Keratinocyte (primary cell): ENCODE measurements at regions not wholly inside any gene's neighbourhood (a gene's known extent, or its start where the extent isn't known, plus 50 kb on each side); places are given as distances from the start of the nearest gene placed in this dataset.

Source experiments
- DNase-seq: peaks from one replicate; pipeline ENCODE4 v3.0.0-alpha.2; 2011; ENCODE audit warnings: low read depth, missing footprints, low spot score
- FAIRE-seq: peaks from 2 replicates; lab custom pipeline; 2011; peaks lifted over from hg19 to GRCh38; lab: Jason Lieb, UNC
- H2AFZ ChIP-seq: 2 replicates; pipeline ENCODE4 v1.6.0; 2012; ENCODE audit warnings: low read length, control low read depth, inconsistent platforms; ENCODE audit not compliant: control insufficient read depth
- H3K27ac ChIP-seq: 2 replicates; pipeline ENCODE4 v1.5.1; 2011; ENCODE audit warnings: low read length; ENCODE audit not compliant: control insufficient read depth, insufficient read depth
- H3K27me3 ChIP-seq: 3 replicates; pipeline ENCODE4 v1.6.0; 2011; ENCODE audit warnings: low read length; ENCODE audit not compliant: control insufficient read depth, insufficient read depth; ENCODE audit errors: extremely low read depth
- H3K36me3 ChIP-seq, 2 experiments: 2 replicates in 1 of 2; 3 replicates in 1 of 2; pipeline ENCODE4 v1.5.1; 2011; ENCODE audit warnings: low read length in 2 of 2, mild to moderate bottlenecking in 1 of 2; ENCODE audit not compliant: control insufficient read depth in 2 of 2, insufficient read depth in 2 of 2; ENCODE audit errors: extremely low read depth in 1 of 2
- H3K4me1 ChIP-seq: 3 replicates; pipeline ENCODE4 v1.5.1; 2011; ENCODE audit warnings: low read length; ENCODE audit not compliant: control insufficient read depth, insufficient read depth; ENCODE audit errors: extremely low read depth
- H3K4me2 ChIP-seq: 3 replicates; pipeline ENCODE4 v1.6.0; 2011; ENCODE audit warnings: low read depth, low read length; ENCODE audit not compliant: control insufficient read depth, insufficient read depth; ENCODE audit errors: extremely low read depth
- H3K4me3 ChIP-seq, 3 experiments: fragments of 200-600 bp in 1 of 3; sonication (generic) in 1 of 3; 2 replicates in 2 of 3; 3 replicates in 1 of 3; pipeline ENCODE4 v1.5.1; 2011 to 2016; ENCODE audit warnings: low read length in 3 of 3, mild to moderate bottlenecking in 3 of 3, control low read depth in 2 of 3, inconsistent platforms in 1 of 3, low read depth in 1 of 3, mixed read lengths in 1 of 3, mixed run types in 1 of 3, moderate library complexity in 1 of 3; ENCODE audit not compliant: control insufficient read depth in 2 of 3, insufficient read depth in 2 of 3; ENCODE audit errors: extremely low read depth in 1 of 3
- H3K79me2 ChIP-seq: 2 replicates; pipeline ENCODE4 v1.6.0; 2012; ENCODE audit warnings: low read length; ENCODE audit not compliant: control insufficient read depth, insufficient read depth
- H3K9ac ChIP-seq: 3 replicates; pipeline ENCODE4 v1.6.0; 2011; ENCODE audit warnings: low read length; ENCODE audit not compliant: control insufficient read depth, insufficient read depth; ENCODE audit errors: extremely low read depth
- H3K9me1 ChIP-seq: 3 replicates; pipeline ENCODE4 v1.6.0; 2011; ENCODE audit warnings: low read length; ENCODE audit not compliant: control insufficient read depth, insufficient read depth; ENCODE audit errors: extremely low read depth
- H3K9me3 ChIP-seq: 2 replicates; pipeline ENCODE4 v1.5.1; 2012; ENCODE audit warnings: low read depth, low read length; ENCODE audit not compliant: control insufficient read depth
- H4K20me1 ChIP-seq: 3 replicates; pipeline ENCODE4 v1.6.0; 2011; ENCODE audit warnings: low read length; ENCODE audit not compliant: control insufficient read depth, insufficient read depth; ENCODE audit errors: extremely low read depth
- CTCF ChIP-seq, 3 experiments: IDR thresholded peaks in 1 of 3; conservative IDR thresholded peaks in 1 of 3; optimal IDR thresholded peaks in 1 of 3; 2 replicates in 2 of 3; 3 replicates in 1 of 3; pipeline versions ENCODE3 to v1.5.1; 2011; ENCODE audit warnings: low read length in 3 of 3, mild to moderate bottlenecking in 3 of 3, moderate library complexity in 2 of 3, control low read depth in 1 of 3, inconsistent platforms in 1 of 3; ENCODE audit not compliant: insufficient read depth in 2 of 3; ENCODE audit errors: extremely low read depth in 1 of 3
- EZH2 ChIP-seq: IDR thresholded peaks from one replicate; pipeline ENCODE4 v1.6.1; 2012; ENCODE audit warnings: inconsistent platforms, mild to moderate bottlenecking, low read length, moderate library complexity
- dilution Hi-C: fragments of 300-500 bp; cut with MboI; formaldehyde crosslinking; loops from one replicate; pipeline ENCODE4 v1.7.0; 2020; ENCODE audit warnings: low sequenced_read_pairs; ENCODE audit not compliant: extremely low pct_ligation_motif_present

DNA sequence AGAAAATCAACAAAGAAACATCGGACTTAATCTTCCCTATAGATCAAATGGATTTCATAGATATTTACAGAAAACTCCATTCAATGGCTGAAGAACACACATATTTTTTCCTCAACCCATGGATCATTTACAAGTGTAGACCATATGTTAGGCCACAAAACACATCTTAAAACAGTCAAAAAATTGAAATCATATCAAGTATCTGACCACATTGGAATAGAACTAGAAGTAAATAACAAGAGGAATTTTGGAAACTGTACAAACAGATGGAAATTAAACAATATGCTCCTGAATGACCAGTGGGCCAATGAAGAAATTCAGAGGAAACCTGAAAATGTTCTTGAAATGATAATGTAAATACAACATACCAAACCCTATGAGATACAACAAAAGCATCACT lies 323.1 kb upstream of the GPR149 start:
- Histone ChIP-seq H3K36me3 (no peaks in the 10 kb centered on the region), H3K9me3 (no peaks in the 10 kb centered on the region), H2AFZ (no peak overlapping the region), H4K20me1 (no peaks in the 10 kb centered on the region), H3K9me1 (no peaks in the 10 kb centered on the region), H3K4me1 (no peaks in the 10 kb centered on the region), H3K79me2 (no peaks in the 10 kb centered on the region), H3K4me2 (no peak overlapping the region), H3K4me3 (no peak overlapping the region), H3K9ac (no peak overlapping the region), H3K27me3 (no peaks in the 10 kb centered on the region), H3K27ac (no peak overlapping the region)
- TF ChIP-seq EZH2 (no peak), CTCF (optimal IDR thresholded peaks at IDR 0.05 in 1 of 3, IDR thresholded peaks at IDR 0.05 in 1 of 3, conservative IDR thresholded peaks at IDR 0.05 in 1 of 3; ENCODE audit: extremely low read depth in 1 of 3, insufficient read depth in 2 of 3, low read length in 3 of 3) (no peak)
- dilution Hi-C loops = no loop called here
- DNase-seq (no peak), FAIRE-seq (no peak)

DNA sequence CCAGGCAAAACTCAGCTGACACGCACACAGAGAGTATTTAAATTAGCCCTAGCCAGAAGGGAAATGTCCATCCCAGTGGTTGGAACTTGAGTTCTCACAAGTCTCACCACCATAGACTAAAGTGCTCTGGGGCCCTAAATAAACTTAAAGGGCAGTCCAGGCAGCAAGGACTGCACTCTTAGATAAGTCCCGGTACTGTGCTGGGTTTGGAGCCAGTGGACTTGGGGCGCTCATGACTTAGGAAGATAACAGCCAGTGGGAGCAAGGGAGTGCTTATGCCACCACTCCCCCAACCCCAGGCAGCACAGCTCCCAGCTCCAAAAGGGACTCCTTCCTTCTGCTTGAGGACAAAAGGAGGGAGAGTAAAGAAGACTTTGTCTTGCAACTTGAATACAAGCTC lies 319.5 kb upstream of the GPR149 start:
- H3K79me2 ChIP-seq = no peaks in the 10 kb centered on the region
- H3K27me3 ChIP-seq = no peaks in the 10 kb centered on the region
- H3K4me1 ChIP-seq = no peaks in the 10 kb centered on the region
- no peak overlapping the region for H3K9ac ChIP-seq
- dilution Hi-C loops = no loop called here
- FAIRE-seq (no peak), DNase-seq (no peak)
- H3K4me2 ChIP-seq = no peak overlapping the region
- no peaks in the 10 kb centered on the region for H3K36me3 ChIP-seq
- H2AFZ ChIP-seq = no peak overlapping the region
- no peaks in the 10 kb centered on the region for H3K9me3 ChIP-seq
- no peak for TF ChIP-seq CTCF (optimal IDR thresholded peaks at IDR 0.05 in 1 of 3, IDR thresholded peaks at IDR 0.05 in 1 of 3, conservative IDR thresholded peaks at IDR 0.05 in 1 of 3; ENCODE audit: extremely low read depth in 1 of 3, insufficient read depth in 2 of 3, low read length in 3 of 3)
- no peak for TF ChIP-seq EZH2
- H4K20me1 ChIP-seq = no peaks in the 10 kb centered on the region
- H3K27ac ChIP-seq = no peak overlapping the region
- H3K4me3 ChIP-seq = no peak overlapping the region
- H3K9me1 ChIP-seq = no peaks in the 10 kb centered on the region
